ENCODE measurements at regions not wholly inside any gene's neighbourhood (a gene's known extent, or its start where the extent isn't known, plus 50 kb on each side); places are given as distances from the start of the nearest gene placed in this dataset.

- FAIRE-seq = no peak
- no peak for DNase-seq (ENCODE audit: insufficient read length, low spot score)
- TF ChIP-seq SPI1 (IDR thresholded peaks at IDR 0.05; ENCODE audit: low read depth, low read length) (no peak), POU2F2 (IDR thresholded peaks at IDR 0.05; ENCODE audit: low read depth, low read length) (no peak), TAF1 (IDR thresholded peaks at IDR 0.05; ENCODE audit: low read depth, low read length) (no peak), POLR2A (IDR thresholded peaks at IDR 0.05; ENCODE audit: low read depth, low read length) (no peak)
These were observed 648.3 kb upstream of the CFAP20DC start for GRCh38 chr3:59698091-59698490.

- TF ChIP-seq TAF1 (IDR thresholded peaks at IDR 0.05; ENCODE audit: low read depth, low read length) (no peak), PAX5 (IDR thresholded peaks at IDR 0.05; ENCODE audit: insufficient read depth, low read length, severe bottlenecking) (no peak), POLR2AphosphoS5 (IDR thresholded peaks at IDR 0.05; ENCODE audit: low read depth, low read length) (no peak), POU2F2 (IDR thresholded peaks at IDR 0.05; ENCODE audit: low read depth, low read length) (no peak), SPI1 (IDR thresholded peaks at IDR 0.05; ENCODE audit: low read depth, low read length) (no peak), POLR2A (IDR thresholded peaks at IDR 0.05; ENCODE audit: low read depth, low read length) (no peak)
- FAIRE-seq = no peak
- no peak for DNase-seq (ENCODE audit: insufficient read length, low spot score)
These were observed 647.0 kb upstream of the CFAP20DC start for GRCh38 chr3:59696783-59697182.

- no peak for TF ChIP-seq POLR2A (IDR thresholded peaks at IDR 0.05; ENCODE audit: low read depth, low read length)
- no peak for TF ChIP-seq TAF1 (IDR thresholded peaks at IDR 0.05; ENCODE audit: low read depth, low read length)
- no peak for TF ChIP-seq SPI1 (IDR thresholded peaks at IDR 0.05; ENCODE audit: low read depth, low read length)
- no peak for TF ChIP-seq POU2F2 (IDR thresholded peaks at IDR 0.05; ENCODE audit: low read depth, low read length)
- no peak for TF ChIP-seq PAX5 (IDR thresholded peaks at IDR 0.05; ENCODE audit: insufficient read depth, low read length, severe bottlenecking)
- TF ChIP-seq POLR2AphosphoS5 (IDR thresholded peaks at IDR 0.05; ENCODE audit: low read depth, low read length) = no peak
- FAIRE-seq (no peak), DNase-seq (ENCODE audit: insufficient read length, low spot score) (no peak)
These were observed 646.0 kb upstream of the CFAP20DC start for GRCh38 chr3:59695860-59696259.

- no peak for TF ChIP-seq POU2F2 (IDR thresholded peaks at IDR 0.05; ENCODE audit: low read depth, low read length)
- no peak for TF ChIP-seq POLR2AphosphoS5 (IDR thresholded peaks at IDR 0.05; ENCODE audit: low read depth, low read length)
- TF ChIP-seq TAF1 (IDR thresholded peaks at IDR 0.05; ENCODE audit: low read depth, low read length) = no peak
- no peak for TF ChIP-seq SPI1 (IDR thresholded peaks at IDR 0.05; ENCODE audit: low read depth, low read length)
- TF ChIP-seq PAX5 (IDR thresholded peaks at IDR 0.05; ENCODE audit: insufficient read depth, low read length, severe bottlenecking) = no peak
- no peak for TF ChIP-seq POLR2A (IDR thresholded peaks at IDR 0.05; ENCODE audit: low read depth, low read length)
- FAIRE-seq = no peak
- DNase-seq (ENCODE audit: insufficient read length, low spot score) = no peak
These were observed 642.3 kb upstream of the CFAP20DC start for GRCh38 chr3:59692117-59692516.

GRCh38 chr3:59690886-59691285, 641.1 kb upstream of the CFAP20DC start:
- no peak for FAIRE-seq
- TF ChIP-seq TAF1 (IDR thresholded peaks at IDR 0.05; ENCODE audit: low read depth, low read length) (no peak), SPI1 (IDR thresholded peaks at IDR 0.05; ENCODE audit: low read depth, low read length) (no peak), POLR2A (IDR thresholded peaks at IDR 0.05; ENCODE audit: low read depth, low read length) (no peak), PAX5 (IDR thresholded peaks at IDR 0.05; ENCODE audit: insufficient read depth, low read length, severe bottlenecking) (no peak), POLR2AphosphoS5 (IDR thresholded peaks at IDR 0.05; ENCODE audit: low read depth, low read length) (no peak), POU2F2 (IDR thresholded peaks at IDR 0.05; ENCODE audit: low read depth, low read length) (no peak)
- DNase-seq (ENCODE audit: insufficient read length, low spot score) = no peak

GRCh38 chr3:59688636-59689035, 638.8 kb upstream of the CFAP20DC start:
- TF ChIP-seq PAX5 (IDR thresholded peaks at IDR 0.05; ENCODE audit: insufficient read depth, low read length, severe bottlenecking) = no peak
- no peak for TF ChIP-seq POU2F2 (IDR thresholded peaks at IDR 0.05; ENCODE audit: low read depth, low read length)
- no peak for TF ChIP-seq SPI1 (IDR thresholded peaks at IDR 0.05; ENCODE audit: low read depth, low read length)
- TF ChIP-seq POLR2A (IDR thresholded peaks at IDR 0.05; ENCODE audit: low read depth, low read length) = no peak
- DNase-seq (ENCODE audit: insufficient read length, low spot score) = no peak
- FAIRE-seq = no peak

GRCh38 chr3:59685432-59685831, 635.6 kb upstream of the CFAP20DC start:
- DNase-seq (ENCODE audit: insufficient read length, low spot score) (no peak), FAIRE-seq (no peak)
- no peak for TF ChIP-seq TAF1 (IDR thresholded peaks at IDR 0.05; ENCODE audit: low read depth, low read length)
- no peak for TF ChIP-seq POLR2A (IDR thresholded peaks at IDR 0.05; ENCODE audit: low read depth, low read length)
- TF ChIP-seq POLR2AphosphoS5 (IDR thresholded peaks at IDR 0.05; ENCODE audit: low read depth, low read length) = no peak
- no peak for TF ChIP-seq POU2F2 (IDR thresholded peaks at IDR 0.05; ENCODE audit: low read depth, low read length)
- TF ChIP-seq SPI1 (IDR thresholded peaks at IDR 0.05; ENCODE audit: low read depth, low read length) = no peak
- no peak for TF ChIP-seq PAX5 (IDR thresholded peaks at IDR 0.05; ENCODE audit: insufficient read depth, low read length, severe bottlenecking)

GRCh38 chr3:59684766-59685165, 634.9 kb upstream of the CFAP20DC start:
- DNase-seq (ENCODE audit: insufficient read length, low spot score) = no peak
- TF ChIP-seq POLR2AphosphoS5 (IDR thresholded peaks at IDR 0.05; ENCODE audit: low read depth, low read length) (no peak), POU2F2 (IDR thresholded peaks at IDR 0.05; ENCODE audit: low read depth, low read length) (no peak), POLR2A (IDR thresholded peaks at IDR 0.05; ENCODE audit: low read depth, low read length) (no peak), PAX5 (IDR thresholded peaks at IDR 0.05; ENCODE audit: insufficient read depth, low read length, severe bottlenecking) (no peak), TAF1 (IDR thresholded peaks at IDR 0.05; ENCODE audit: low read depth, low read length) (no peak), SPI1 (IDR thresholded peaks at IDR 0.05; ENCODE audit: low read depth, low read length) (no peak)
- no peak for FAIRE-seq

GRCh38 chr3:59680919-59681318, 631.1 kb upstream of the CFAP20DC start:
- no peak for FAIRE-seq
- no peak for DNase-seq (ENCODE audit: insufficient read length, low spot score)
- TF ChIP-seq SPI1 (IDR thresholded peaks at IDR 0.05; ENCODE audit: low read depth, low read length) = no peak
- no peak for TF ChIP-seq POU2F2 (IDR thresholded peaks at IDR 0.05; ENCODE audit: low read depth, low read length)
- TF ChIP-seq POLR2A (IDR thresholded peaks at IDR 0.05; ENCODE audit: low read depth, low read length) = no peak
- no peak for TF ChIP-seq PAX5 (IDR thresholded peaks at IDR 0.05; ENCODE audit: insufficient read depth, low read length, severe bottlenecking)
- TF ChIP-seq TAF1 (IDR thresholded peaks at IDR 0.05; ENCODE audit: low read depth, low read length) = no peak
- no peak for TF ChIP-seq POLR2AphosphoS5 (IDR thresholded peaks at IDR 0.05; ENCODE audit: low read depth, low read length)

All from GM12891 (cell line).